HEK293T (cell line): ENCODE measurements at regions not wholly inside any gene's neighbourhood (a gene's known extent, or its start where the extent isn't known, plus 50 kb on each side); places are given as distances from the start of the nearest gene placed in this dataset.

ENCODE experiments used
- CTCF ChIA-PET: fragments of 350-600 bp; formaldehyde crosslinking; extraction: SDS; loops from one replicate; lab custom pipeline; 2021; ENCODE audit warnings: antibody characterized with exemption, inconsistent platforms; lab: Yijun Ruan, JAX
- POLR2A ChIA-PET: fragments of 350-600 bp; formaldehyde crosslinking; extraction: SDS; loops from one replicate; lab custom pipeline; 2020; ENCODE audit warnings: antibody characterized with exemption, inconsistent platforms; lab: Yijun Ruan, JAX
- DNase-seq: peaks from one replicate; pipeline ENCODE4 v3.0.0; 2012; ENCODE audit warnings: mixed read lengths; ENCODE audit errors: extremely low spot score
- ARNT ChIP-seq: fragments of 450-650 bp; IDR thresholded peaks from 2 replicates; pipeline ENCODE4 v1.6.1; 2017; ENCODE audit warnings: mild to moderate bottlenecking
- BHLHE40 ChIP-seq: fragments of 450-650 bp; IDR thresholded peaks from 2 replicates; pipeline ENCODE4 v1.6.1; 2016; ENCODE audit warnings: mild to moderate bottlenecking, moderate library complexity, borderline replicate concordance
- CTBP1 ChIP-seq: fragments of 450-650 bp; IDR thresholded peaks from 2 replicates; pipeline ENCODE4 v1.6.1; 2016; ENCODE audit warnings: borderline replicate concordance
- ELF4 ChIP-seq: fragments of 450-650 bp; IDR thresholded peaks from 2 replicates; pipeline ENCODE4 v1.6.1; 2017; ENCODE audit warnings: antibody characterized with exemption
- FOXA1 ChIP-seq: fragments of 450-650 bp; IDR thresholded peaks from 2 replicates; pipeline ENCODE4 v1.6.1; 2016; ENCODE audit warnings: mild to moderate bottlenecking
- FOXK2 ChIP-seq: fragments of 450-650 bp; IDR thresholded peaks from 2 replicates; pipeline ENCODE4 v1.6.1; 2016; ENCODE audit warnings: mild to moderate bottlenecking
- FOXM1 ChIP-seq: fragments of 450-650 bp; IDR thresholded peaks from 2 replicates; pipeline ENCODE4 v1.6.1; 2017; ENCODE audit warnings: mild to moderate bottlenecking, borderline replicate concordance
- HDGF ChIP-seq: fragments of 450-650 bp; IDR thresholded peaks from 2 replicates; pipeline ENCODE4 v1.6.1; 2017; ENCODE audit warnings: antibody characterized with exemption, borderline replicate concordance
- L3MBTL2 ChIP-seq: fragments of 450-650 bp; conservative IDR thresholded peaks from 2 replicates; pipeline ENCODE4 v1.6.1; 2016; ENCODE audit warnings: mild to moderate bottlenecking
- LEF1 ChIP-seq: fragments of 450-650 bp; IDR thresholded peaks from 2 replicates; pipeline ENCODE4 v1.6.1; 2017; ENCODE audit warnings: mild to moderate bottlenecking, borderline replicate concordance
- NFRKB ChIP-seq: fragments of 450-650 bp; IDR thresholded peaks from 2 replicates; pipeline ENCODE4 v1.6.1; 2016; ENCODE audit warnings: mild to moderate bottlenecking, moderate library complexity
- PKNOX1 ChIP-seq: fragments of 450-650 bp; IDR thresholded peaks from 2 replicates; pipeline ENCODE4 v1.6.1; 2016
- SP1 ChIP-seq: fragments of 450-650 bp; IDR thresholded peaks from 2 replicates; pipeline ENCODE4 v1.6.1; 2017
- SUZ12 ChIP-seq: fragments of 450-650 bp; IDR thresholded peaks from 2 replicates; pipeline ENCODE4 v1.6.1; 2016; ENCODE audit warnings: mild to moderate bottlenecking
- TARDBP ChIP-seq: fragments of 450-650 bp; IDR thresholded peaks from 2 replicates; pipeline ENCODE4 v1.6.1; 2016
- ZNF384 ChIP-seq: fragments of 450-650 bp; IDR thresholded peaks from 2 replicates; pipeline ENCODE4 v1.6.1; 2016

- TF ChIP-seq FOXK2 (no peak), NFRKB (no peak), SUZ12 (no peak), ARNT (no peak)
- ChIA-PET CTCF (no interaction called here), POLR2A (no interaction called here)
- no peak for DNase-seq
These were observed 237.5 kb upstream of the BLID start for GRCh38 chr11:122353561-122353960.

DNA sequence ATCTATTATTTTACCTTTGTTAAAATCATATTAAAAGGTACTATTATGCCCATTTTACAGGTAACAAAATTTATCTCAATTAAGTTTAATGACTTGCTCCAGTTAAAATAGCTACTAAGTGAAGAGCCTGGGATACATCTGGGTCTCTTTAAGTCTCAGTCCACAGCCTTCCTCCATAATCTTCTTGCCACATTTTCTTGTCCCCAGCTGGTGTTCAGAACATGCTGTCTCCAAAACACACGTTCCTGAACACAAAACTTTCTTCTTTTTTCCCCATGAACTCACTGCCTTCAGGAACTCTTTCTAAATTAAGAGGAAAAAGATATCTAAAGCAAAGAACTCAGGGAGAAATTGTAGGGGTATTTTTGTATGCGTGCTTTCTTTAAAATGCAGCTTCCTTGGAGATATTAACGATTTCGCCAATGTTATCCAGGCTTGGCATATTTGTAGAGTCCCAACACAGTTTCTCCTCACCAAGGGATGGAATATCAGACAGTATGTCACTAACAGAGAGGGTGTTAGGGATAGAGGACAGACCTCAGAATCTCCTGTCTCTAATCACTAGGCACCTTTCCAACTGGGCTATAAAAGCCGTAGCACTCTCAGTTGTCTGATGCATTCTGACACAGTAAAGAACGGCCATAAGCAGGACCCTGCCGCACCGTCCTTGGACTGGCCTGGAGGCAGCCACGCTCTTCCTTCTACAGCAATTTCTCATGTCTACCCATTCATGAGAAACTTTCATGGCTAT is 232.8 kb upstream of the BLID start:
- DNase-seq = no peak
- TF ChIP-seq ZNF384 (no peak), SUZ12 (no peak)
- ChIA-PET CTCF (no interaction called here), POLR2A (no interaction called here)

GRCh38 chr11:122346006-122346405 is 230.0 kb upstream of the BLID start:
- ChIA-PET POLR2A (no interaction called here), CTCF (no interaction called here)
- DNase-seq = no peak
- no peak for TF ChIP-seq FOXM1
- TF ChIP-seq ZNF384 = no peak
- TF ChIP-seq NFRKB = no peak
- TF ChIP-seq ELF4 = no peak
- TF ChIP-seq L3MBTL2 = no peak
- TF ChIP-seq HDGF = no peak
- no peak for TF ChIP-seq FOXK2
- no peak for TF ChIP-seq CTBP1
- TF ChIP-seq FOXA1 = no peak
- no peak for TF ChIP-seq PKNOX1
- TF ChIP-seq BHLHE40 = no peak
- no peak for TF ChIP-seq TARDBP
- no peak for TF ChIP-seq LEF1
- TF ChIP-seq SUZ12 = no peak
- TF ChIP-seq SP1 = no peak
- TF ChIP-seq ARNT = no peak

- no peak for DNase-seq
- CTCF ChIA-PET = no interaction called here
- POLR2A ChIA-PET = no interaction called here
- TF ChIP-seq FOXM1 (no peak), L3MBTL2 (no peak), LEF1 (no peak), ZNF384 (no peak), SUZ12 (no peak), PKNOX1 (no peak), FOXK2 (no peak), HDGF (no peak), NFRKB (no peak), TARDBP (no peak)
These were observed 229.6 kb upstream of the BLID start for GRCh38 chr11:122345586-122345985.

GRCh38 chr11:122344215-122344614 is 228.2 kb upstream of the BLID start:
- ChIA-PET POLR2A (no interaction called here), CTCF (no interaction called here)
- no peak for TF ChIP-seq LEF1
- no peak for DNase-seq

GRCh38 chr11:122343210-122343609 is 227.2 kb upstream of the BLID start:
- TF ChIP-seq ZNF384 (no peak), ARNT (no peak), LEF1 (no peak), SP1 (no peak)
- POLR2A ChIA-PET = no interaction called here
- DNase-seq = no peak
- CTCF ChIA-PET = interaction anchor here (1.0 kb wide), 1 partner anchor 128 kb away, joined by 3 read pairs; no protein-coding TSS in a partner anchor

- TF ChIP-seq SUZ12 (no peak), CTBP1 (no peak), ZNF384 (no peak), BHLHE40 (no peak), LEF1 (no peak), L3MBTL2 (no peak), NFRKB (no peak), FOXK2 (no peak), HDGF (no peak), ARNT (no peak), SP1 (no peak), PKNOX1 (no peak)
- ChIA-PET CTCF (no interaction called here), POLR2A (no interaction called here)
- no peak for DNase-seq
These were observed 226.2 kb upstream of the BLID start for GRCh38 chr11:122342089-122342744.
